ENCODE measurements at regions not wholly inside any gene's neighbourhood (a gene's known extent, or its start where the extent isn't known, plus 50 kb on each side); places are given as distances from the start of the nearest gene placed in this dataset.
"Not testable (repeated sequence)": the region's sequence is repeated elsewhere in the genome, so short reads cannot be mapped to it uniquely, and the experiment has no call there.

DNA sequence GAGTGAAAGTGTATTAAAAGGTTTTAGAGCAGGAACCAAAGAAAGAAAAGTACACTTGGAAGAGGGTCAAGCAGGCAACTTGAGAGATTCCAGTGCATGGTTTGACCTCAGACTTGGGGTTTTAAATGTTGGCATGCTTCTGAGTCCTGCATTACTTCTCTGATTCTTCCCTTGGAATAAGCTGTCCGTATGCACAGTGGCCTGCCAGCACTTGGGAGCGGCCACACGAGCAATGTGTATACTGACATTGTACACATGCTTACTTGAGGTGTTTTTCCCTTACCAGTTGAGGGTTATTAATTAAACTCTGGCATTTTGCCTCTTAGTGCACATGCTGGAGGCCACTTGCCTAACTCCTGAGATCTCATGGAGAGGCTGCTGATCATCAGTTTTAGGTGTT is 786.6 kb upstream of the RGS18 start:
- DNase-seq, result no peak

DNA sequence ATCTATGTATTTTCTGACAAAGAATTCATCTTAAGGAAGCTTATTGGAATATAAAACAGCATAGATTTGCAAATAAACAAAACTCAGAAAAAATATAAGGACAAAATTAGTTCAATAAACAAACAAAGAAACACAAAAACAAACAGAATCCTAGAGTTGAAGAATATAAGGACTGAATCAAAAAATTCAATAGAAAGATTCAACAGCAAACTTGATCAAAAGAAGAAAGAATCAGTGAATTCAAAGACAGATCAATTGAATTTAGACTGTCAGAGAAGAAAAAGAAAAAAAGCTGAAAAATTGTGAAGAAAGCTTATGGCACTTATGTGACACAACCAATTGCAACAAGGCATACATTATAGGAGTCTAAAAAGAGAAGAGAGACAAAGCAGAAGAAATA is 770.0 kb upstream of the RGS18 start:
- no peak for DNase-seq

DNA sequence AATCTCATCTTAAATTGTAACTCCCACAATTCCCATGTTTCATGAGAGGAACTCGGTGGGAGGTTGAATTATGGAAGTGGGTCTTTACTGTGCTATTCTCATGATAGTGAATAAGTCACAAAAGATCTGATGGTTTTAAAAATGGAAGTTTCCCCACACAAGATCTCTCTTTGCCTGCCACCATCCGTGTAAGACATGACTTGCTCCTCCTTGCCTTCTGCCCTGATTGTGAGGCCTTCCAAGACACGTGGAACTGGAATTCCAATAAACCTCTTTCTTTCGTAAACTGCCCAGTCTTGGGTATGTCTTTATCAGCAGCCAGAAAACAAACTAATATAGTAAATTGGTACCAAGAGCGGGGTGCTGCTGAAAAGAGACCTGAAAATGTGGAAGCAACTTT is 761.6 kb upstream of the RGS18 start:
- DNase-seq, result no peak

DNA sequence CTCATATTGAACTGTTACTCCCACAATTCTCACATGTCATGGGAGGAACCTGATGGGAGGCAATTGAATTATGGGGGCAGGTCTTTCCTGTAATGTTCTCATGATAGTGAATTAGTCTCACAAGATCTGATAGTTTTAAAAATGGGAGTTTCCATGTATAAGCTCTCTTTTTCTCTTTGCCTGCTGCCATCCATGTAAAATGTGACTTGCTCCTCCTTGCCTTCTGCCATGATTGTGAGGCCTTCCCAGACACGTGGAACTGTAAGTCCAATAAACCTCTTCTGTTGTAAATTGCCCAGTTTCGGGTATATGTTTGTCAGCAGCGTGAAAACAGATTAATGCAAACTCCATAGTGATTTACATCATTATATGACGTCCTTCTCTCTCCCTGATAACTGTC is 759.7 kb upstream of the RGS18 start:
- DNase-seq, result no peak

DNA sequence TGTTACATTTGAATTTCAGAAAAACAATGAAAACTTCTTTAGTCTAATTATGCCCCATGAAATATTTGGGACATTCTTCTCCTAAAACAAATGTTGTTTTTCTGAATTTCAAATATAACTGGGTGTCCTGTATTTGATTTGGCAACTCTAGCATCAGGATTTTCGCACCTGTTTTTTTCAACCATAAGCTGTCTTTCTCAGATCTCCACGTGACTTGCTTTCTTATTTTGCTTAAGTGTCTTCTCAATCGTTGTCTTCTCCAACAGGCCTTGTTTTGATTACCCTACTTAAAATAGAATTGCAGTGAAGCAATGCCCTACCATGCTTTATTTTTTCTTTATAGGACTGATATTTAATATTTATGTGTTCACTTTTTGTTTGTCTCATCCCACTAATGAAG is 752.8 kb upstream of the RGS18 start:
- DNase-seq, result no peak

DNA sequence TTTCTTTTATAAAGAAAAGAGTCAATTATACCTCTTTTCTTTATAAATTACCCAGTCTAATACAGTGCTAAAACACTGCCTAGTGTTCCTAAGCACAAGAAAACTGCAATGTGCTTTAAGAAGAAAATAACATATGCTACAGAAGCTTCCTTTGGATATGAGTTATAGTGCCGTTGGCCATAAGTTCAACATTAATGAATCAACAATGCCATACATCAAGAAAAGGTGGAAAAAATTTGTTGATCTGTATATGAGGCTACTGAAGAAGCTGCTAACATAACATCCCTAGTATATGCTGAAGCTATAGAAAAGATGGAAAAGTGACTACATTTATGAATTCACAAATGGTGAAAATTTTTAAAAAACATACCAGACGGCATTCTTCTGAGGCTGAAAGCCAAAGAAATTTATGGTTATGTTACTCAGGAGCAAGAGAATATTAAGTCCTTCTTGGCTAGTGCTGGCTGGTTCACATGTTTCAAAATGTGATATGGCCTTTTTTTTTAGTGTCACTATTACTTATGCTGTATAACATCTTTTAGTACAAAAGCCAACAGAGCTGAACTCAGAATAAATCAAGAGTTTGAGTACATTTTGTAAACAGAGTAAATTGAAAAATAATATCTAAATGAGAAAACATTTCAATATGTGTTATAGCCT is 743.2 kb upstream of the RGS18 start:
- no peak for DNase-seq

DNA sequence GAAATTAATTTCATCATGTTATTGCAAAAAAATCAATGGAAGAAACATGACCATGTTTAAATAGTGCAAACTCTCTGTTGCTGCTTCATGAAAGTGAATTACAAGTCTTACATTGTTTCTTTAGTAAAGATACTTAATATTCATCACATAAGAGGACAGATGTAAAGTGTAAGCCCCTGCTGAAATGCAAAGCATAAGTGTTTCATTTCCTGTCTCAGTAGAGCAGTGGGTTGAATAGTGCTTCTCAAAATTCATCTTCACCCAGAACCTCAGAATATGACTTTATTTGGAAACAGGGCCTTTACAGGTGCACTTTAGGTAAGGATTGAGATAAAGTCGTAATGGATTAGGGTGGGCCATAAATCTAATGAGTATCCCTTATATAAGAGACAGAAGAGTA is 738.4 kb upstream of the RGS18 start:
- DNase-seq, result no peak

DNA sequence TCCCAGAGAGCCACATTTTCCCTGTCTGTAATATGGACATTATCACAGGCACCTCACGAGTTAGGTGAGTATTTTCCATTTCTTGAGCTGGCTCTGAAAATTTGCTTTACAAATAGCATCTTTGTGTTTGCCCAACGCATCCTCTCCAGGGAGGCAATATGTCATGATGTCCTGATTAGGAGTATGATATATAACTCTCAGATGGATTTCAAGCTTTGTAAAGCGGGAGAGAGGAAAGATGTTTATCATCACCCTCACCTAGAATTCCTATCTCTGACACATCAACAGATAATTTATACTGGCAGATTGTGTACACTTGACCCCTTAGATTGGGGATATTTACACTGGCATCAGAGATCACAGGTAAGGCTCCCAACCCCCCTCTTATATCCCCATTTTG is 730.7 kb upstream of the RGS18 start:
- no peak for DNase-seq

DNA sequence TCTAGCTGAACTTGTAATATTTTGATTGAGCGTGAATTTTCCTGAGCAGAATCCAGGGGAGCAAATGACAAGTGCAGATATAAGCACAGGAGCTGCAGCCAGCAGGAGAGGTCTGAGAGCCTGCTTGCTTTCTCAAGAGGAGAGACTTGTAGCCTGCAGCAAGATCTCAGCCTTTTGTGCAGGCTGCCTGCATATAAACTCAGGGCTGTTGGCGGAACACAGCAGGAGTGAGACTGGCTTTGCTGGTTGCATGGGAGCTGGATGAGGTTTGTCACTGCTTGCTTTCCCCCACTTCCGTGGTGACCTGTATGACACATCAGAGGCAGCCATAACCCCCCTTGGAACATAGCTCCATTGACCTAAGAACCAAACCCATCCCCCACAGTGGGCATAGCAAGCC is 725.4 kb upstream of the RGS18 start:
- DNase-seq, result no peak

DNA sequence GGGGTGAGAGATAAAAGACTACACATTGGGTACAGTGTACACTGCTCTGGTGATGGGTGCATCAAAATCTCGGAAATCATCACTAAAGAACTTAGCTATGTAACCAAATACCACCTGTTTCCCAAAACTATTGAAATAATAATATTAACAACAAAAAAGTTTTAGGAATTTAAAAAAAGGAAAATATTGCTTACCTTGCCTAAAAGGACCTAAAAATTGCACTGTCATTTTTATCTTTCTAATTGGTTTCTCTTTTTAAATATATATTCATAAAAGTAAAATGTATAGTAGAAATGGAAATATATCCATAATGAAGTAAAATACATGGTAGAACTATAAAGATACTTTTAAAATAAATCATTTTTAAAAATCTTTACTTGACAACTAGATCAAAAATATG is 719.3 kb upstream of the RGS18 start:
- no peak for DNase-seq

DNA sequence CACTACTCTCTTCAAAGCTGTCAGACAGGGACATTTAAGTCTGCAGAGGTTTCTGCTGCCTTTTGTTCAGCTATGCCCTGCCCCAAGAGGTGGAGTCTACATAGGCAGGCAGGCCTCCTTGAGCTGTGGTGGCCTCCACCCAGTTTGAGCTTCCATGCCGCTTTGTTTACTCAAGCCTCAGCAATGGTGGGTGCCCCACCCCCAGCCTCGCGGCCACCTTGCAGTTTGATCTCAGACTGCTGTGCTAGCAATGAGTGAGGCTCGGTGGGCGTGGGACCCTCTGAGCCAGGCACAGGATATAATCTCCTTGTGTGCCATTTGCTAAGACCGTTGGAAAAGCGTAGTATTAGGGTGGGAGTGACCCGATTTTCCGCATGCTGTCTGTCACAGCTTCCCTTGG is 710.0 kb upstream of the RGS18 start:
- DNase-seq, result not testable (repeated sequence)

DNA sequence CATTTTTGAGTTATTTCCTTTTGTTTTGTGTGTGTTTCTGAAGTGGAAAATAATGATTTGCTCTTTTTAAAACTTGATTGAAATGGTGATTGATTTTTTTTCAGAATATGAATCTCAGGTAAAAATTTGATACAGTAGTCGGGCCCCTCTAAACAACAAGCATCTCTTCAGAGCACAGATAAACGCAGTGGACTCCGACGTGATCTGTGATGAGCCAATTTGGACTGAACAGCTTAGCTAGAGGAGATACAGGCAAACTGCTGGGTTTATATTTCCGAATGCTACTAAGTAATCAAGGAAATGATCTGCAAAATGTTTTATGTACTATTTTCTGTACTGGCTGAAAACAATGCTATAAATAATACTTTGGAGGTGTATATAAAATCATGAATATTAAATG is 705.7 kb upstream of the RGS18 start:
- DNase-seq, result no peak

DNA sequence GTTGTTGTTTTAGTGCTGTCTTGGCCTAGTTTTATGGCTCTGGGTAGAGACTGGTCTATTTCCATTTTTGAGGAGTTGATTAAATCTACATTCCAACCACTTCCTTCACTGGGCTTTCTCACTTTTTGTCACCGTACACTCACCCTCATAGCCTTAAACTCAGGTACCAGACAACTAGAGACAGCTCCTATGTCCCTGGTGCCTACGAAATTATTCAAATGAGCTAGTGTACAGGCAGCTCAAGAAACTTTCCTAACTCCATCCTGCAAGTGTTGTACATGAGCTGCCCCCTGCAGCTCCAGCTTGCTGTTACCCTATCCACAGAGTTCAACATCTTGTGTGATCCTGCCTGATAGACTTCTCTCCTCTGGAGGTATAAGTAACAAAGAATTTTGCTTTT is 704.8 kb upstream of the RGS18 start:
- DNase-seq, result no peak

DNA sequence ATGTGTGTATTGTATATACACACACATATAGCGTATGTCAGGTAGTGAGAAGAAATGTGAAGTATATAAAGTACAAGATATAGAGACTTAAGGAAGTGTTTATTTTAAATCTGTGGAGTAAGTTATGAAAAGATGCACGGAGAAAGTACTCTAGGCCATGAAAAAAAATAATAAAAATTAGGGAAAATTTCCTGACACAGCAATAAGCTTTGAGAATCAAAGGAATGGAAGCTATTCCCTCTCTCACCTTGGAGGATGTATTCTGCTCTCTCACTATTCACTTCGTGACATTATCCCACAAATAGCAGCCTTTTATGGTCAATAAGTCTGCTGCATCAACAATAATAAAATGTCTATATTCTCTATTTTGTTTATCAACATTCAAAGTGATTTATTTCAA is 700.4 kb upstream of the RGS18 start:
- DNase-seq, result no peak

DNA sequence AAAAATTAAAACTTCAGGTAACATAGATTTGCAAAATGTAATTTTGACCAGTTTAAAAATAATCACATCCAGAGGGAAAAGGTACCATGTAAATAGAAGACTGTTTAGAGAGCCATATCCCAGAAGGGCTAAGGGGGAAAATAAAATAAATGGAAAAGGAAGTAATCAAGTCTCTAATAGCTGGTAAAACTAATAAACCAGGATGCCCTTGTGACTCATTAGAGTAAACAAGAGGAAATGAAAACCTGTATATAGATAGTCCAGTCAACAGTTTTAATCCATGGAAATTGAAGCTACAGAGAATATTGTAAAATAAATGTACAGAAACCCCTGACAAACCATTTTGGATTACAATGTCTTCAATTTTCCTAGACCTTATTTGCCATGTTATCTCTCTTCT is 698.0 kb upstream of the RGS18 start:
- no peak for DNase-seq

DNA sequence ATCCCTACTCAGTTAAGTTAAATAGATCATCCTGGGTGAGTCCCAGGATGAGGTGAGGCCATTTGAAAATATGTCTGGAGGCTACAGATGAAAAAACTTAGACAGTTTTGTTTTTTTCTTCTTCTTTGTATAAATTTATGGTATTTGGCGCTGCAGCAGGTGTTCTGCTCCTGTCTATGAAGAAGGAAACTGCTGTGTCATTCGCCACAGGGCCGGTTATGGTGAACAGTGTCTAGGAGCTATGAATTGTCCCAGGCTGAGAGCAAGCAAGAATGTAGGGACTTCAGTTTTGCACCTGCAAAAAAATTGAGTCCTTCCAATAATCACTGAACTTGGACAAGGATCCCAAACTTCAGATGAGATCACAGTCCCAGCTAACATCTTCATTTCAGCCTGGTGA is 674.3 kb upstream of the RGS18 start:
- no peak for DNase-seq

DNA sequence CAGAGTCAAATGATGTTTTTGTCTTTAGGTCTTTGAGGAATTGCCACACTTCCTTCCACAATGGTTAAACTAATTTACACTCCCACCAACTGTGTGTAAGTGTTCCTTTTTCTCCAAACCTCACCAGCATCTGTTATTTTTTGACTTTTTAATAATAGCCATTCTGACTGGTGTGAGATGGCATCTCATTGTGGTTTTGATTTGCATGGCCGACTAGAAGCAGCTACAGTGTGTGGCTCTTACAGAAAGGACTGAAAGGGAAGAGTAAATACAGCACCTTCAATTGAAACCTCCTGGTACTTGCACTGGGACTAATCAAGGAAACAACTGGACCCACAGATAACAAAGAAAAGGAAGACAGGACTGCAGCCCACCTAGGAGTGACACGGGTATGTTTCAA is 668.0 kb upstream of the RGS18 start:
- no peak for DNase-seq

DNA sequence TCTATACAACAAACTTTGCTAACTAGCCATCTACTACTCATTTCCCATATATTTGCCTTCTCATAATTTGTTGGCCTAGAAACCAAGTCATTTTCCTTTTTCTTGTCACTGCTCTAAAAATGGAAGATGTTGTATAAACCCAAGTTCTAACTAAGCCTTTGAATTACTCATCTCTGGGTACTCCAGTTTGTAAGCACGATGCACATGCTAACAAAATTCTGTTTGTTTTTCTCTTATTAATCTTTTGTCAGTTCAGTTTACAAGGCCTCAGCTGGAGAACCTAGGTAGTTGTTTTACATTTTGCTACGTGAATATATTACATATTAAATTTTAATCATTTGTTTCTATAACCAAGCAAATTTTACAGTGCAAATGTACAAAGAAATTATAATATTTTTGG is 663.2 kb upstream of the RGS18 start:
- no peak for DNase-seq

DNA sequence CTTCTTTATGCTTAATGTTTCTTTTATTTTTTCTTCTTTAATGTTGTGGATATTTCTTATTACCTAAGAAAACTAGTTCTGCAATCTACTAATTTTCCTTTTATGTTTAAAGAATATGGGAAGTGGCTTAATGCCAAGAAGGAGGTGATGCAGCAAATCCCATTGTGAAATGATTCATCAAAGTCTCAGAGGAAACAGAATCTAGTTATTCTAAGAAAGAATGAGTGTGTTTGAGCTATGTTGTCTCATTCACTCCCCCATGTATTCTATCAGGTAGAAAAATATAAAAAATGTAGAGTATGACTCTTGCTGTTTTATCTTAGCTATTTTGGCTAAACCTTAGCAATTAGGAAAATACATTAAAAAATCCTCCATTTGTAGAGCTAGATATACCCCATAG is 659.9 kb upstream of the RGS18 start:
- DNase-seq, result no peak

DNA sequence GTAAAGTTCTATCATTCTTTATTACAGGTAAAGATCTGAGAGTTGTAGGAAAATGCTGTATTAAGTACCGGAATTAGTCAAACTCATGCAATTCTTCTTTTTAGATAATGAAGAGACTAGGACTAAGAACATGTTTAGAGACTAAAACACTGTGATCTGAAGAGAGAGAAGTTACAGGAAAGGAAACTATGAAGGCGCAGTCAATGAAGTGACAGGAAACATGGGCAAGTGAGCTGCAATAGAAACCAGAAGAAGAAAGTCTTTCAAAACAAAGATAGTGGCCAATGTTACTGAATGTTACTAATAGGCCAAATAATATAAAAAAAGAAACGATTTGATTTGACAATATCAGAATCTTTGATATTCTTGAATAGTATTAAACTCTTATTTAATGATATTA is 659.4 kb upstream of the RGS18 start:
- DNase-seq, result no peak

DNA sequence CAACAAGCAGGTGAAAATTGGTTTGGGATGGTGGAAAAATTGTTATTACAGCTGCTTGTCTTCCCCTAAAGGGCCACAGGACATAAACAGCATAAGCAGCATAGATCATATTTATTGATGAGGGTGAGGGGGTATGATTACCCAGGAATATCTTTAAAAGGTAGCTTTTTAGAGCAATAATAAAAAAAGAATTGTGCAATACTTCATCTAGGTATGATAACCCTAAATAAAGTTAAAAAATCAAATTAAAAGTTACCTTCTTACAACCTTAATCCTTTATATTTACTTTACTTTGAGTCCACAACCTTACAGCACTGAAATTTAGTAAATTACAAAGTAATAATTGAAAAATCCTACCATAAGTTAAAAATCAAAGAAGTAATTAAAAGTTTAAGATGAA is 653.3 kb upstream of the RGS18 start:
- DNase-seq, result no peak

DNA sequence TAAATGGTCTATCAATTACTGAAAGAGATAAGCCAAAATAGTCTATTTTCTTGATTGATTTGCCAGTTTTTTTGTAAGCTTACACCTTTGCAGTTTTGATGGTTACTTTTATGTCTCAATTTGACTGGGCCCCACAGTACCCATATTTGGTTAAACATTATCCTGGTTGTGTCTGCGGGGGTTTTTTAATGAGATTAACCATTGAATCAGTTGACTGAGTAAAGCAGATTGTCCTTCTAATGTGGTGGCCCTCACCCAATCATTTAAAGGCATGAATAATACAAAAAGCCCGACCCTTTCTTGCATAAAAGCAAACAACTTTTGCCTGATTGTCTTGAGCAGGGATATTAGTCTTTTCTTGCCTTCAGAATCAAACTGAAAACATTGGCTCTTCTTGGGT is 650.0 kb upstream of the RGS18 start:
- DNase-seq, result no peak

DNA sequence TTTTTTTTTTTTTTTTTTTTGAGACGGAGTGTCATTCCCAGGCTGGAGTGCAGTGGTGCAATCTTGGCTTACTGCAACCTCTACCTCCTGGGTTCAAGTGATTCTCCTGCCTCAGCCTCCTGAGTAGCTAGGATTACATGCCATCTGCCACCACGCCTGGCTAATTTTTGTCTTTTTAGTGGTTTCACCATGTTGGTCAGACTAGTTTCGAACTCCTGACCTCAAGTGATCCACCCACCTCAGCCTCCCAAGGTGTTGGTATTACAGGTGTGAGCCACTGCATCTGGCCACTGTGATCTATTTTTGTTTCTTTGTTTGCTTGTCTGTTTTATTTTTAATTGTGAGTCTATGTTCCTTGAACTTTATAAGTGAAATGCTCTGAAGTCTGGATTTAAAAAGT is 646.8 kb upstream of the RGS18 start:
- not testable (repeated sequence) for DNase-seq

DNA sequence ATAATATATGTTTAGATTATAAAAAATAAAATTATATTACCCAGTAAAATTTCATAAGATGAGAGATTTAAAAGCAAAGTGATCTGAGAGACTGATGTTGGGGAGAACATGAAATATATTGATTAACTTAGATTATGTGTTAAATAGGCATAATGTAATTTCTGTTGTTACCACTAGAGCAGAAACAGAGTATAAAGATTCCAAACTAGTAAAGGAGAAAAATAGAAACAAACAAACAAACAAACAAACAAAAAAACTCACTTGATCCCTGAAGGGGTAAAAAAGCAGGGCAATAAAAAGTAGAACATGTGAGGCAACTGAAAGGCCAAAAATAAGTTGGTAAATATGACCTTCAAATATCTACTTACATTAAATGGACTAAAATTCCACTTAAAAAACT is 640.4 kb upstream of the RGS18 start:
- DNase-seq, result no peak

DNA sequence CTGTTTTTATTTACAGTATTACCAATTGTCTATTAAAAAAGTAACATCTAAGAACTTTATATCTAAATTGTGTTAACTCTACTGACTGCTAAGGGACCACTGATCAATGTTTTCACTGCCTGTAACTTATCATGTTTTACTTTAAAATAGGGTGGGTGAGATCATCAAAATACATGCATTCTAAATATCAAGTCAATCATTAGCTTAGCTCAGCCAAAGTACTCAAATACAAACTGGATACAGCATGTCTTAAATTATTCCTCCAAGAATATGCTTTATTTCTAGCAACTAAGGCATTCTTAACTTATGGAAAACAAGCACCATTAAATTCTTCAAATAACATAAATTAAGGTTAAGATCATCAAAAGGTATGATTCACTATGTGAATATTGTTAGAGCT is 638.7 kb upstream of the RGS18 start:
- no peak for DNase-seq

DNA sequence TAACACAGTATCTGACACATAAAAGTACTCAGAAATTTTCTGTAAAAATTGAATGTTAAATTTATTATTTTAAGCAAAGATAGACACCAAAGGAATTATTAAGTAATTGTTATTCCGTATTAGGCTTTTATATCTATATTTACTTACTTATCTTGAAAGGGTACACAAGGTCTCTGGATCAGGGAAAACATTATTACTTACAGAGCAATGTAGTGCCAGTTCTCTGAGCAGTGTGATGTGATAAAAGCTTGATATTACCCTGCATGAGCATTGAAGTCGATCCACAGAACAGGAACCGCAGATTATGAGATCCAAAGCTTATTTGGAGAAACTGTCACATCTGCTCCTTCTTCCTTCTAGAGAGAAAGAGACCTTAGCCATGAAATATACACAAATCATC is 637.9 kb upstream of the RGS18 start:
- no peak for DNase-seq
